Fibroblast of pulmonary artery (primary cell): ENCODE measurements at regions not wholly inside any gene's neighbourhood (a gene's known extent, or its start where the extent isn't known, plus 50 kb on each side); places are given as distances from the start of the nearest gene placed in this dataset.

ENCODE experiments used
- DNase-seq: peaks from one replicate; pipeline ENCODE4 v3.0.0-alpha.2; 2010; ENCODE audit warnings: low read depth
- H3K4me3 ChIP-seq: replicated peaks from 2 replicates; pipeline ENCODE4 v1.5.1; 2011; ENCODE audit warnings: low read depth, mild to moderate bottlenecking, control low read depth, low read length, moderate library complexity
- TF ChIP-seq, protein P1 (sequence below): IDR thresholded peaks from 2 replicates; pipeline ENCODE4 v1.5.1; 2011; ENCODE audit warnings: mild to moderate bottlenecking, control low read depth, low read length, inconsistent platforms; ENCODE audit errors: missing control alignments

DNA sequence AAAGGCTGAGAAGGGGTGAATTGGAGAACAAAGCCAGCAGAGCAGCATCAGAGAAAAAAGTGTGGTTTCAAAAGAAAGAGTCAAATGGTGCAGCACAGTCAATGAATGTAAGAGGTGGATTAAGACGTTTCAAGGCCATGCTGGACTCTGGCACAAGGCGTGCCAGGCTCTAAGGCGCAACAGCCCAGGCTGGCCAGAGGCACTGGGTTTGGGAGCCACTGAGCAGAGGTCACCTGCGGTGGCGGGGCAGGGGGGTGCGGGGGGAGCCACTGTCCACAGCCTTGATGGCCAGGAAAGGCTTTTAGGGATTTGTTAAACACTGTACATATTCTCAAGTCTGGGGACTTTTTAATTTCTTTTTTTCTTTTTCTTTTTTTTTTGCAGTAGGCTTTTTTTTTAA is 222.5 kb upstream of the FAT1 start:
- TF ChIP-seq, protein P1, sequence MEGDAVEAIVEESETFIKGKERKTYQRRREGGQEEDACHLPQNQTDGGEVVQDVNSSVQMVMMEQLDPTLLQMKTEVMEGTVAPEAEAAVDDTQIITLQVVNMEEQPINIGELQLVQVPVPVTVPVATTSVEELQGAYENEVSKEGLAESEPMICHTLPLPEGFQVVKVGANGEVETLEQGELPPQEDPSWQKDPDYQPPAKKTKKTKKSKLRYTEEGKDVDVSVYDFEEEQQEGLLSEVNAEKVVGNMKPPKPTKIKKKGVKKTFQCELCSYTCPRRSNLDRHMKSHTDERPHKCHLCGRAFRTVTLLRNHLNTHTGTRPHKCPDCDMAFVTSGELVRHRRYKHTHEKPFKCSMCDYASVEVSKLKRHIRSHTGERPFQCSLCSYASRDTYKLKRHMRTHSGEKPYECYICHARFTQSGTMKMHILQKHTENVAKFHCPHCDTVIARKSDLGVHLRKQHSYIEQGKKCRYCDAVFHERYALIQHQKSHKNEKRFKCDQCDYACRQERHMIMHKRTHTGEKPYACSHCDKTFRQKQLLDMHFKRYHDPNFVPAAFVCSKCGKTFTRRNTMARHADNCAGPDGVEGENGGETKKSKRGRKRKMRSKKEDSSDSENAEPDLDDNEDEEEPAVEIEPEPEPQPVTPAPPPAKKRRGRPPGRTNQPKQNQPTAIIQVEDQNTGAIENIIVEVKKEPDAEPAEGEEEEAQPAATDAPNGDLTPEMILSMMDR = no peak
- DNase-seq = no peak
- H3K4me3 ChIP-seq = no peak overlapping the region

DNA sequence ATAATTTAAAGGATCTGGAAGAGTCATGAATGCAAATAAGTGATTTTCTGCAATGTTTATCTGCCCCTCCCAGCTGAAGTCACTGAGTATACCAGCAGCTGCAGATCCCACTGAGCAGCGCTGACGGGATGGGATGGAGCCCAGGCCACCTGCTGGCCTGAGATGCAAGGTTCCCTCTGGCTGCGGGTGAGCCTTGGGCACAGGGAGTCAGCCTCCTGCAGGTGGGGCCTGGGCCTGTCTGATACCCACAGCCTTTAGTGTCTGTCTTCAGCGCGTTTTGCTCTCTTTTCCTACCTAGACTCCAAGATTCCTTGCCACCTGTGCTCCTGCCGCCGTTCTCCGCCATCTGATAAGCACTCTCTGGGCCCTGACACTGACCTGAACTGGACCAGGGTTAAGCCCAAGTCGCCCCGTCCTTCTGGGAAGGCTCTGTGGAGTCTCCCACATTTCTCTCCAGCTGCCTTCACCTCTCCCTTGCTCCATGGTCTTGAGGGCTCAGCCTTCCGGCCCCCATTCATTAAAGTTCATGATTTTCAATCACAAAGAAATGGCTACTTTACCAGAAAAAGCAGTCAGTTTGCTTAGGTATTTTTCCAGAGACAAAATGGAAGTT is 223.1 kb upstream of the FAT1 start:
- TF ChIP-seq, protein P1 = peak; percentile 37
- H3K4me3 ChIP-seq = no peak overlapping the region
- peak; percentile 42 for DNase-seq

DNA sequence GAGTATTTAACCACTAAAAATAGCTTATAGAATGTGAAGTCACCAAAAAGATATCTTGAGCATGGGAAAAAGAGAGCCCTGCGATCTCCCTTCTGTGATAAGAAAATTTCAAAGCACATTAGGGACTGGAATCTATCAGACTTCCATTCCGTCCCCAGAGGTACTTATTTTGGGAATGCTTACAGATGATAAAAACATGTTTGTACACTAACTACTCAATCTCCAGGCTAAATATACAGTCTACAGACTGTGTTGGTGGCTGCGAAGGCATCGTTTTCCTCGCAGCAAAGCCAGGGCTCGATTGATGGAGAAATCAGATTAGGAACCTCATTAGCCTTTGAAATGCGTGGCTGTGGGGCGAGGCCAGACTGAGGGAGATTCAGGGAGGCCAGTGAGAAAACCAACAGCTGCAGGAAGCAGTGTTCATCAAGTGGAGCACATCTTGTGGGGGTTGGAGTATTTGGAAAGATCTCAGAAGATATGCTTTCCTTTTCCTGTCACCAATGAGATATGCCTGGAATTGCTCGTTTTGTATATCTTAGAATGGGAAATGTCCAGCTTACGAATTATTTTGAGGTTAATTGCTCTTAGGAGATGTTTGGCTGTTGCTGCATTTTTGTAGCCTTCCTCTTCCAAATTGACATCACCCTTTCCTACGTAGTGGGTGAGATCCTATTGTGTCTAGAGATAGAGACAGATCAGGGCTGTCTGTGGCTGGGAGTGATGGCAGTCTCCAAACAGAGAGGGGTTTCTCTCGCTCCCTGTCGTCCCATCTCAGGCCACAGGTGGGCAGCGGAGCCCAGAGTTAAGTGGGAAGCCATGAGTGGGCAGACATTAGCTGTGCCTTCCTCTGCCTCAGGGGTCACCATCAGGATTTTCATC is 224.9 kb upstream of the FAT1 start:
- DNase-seq = peak; percentile 40
- TF ChIP-seq, protein P1 = peak; percentile 65
- H3K4me3 ChIP-seq = no peak overlapping the region

DNA sequence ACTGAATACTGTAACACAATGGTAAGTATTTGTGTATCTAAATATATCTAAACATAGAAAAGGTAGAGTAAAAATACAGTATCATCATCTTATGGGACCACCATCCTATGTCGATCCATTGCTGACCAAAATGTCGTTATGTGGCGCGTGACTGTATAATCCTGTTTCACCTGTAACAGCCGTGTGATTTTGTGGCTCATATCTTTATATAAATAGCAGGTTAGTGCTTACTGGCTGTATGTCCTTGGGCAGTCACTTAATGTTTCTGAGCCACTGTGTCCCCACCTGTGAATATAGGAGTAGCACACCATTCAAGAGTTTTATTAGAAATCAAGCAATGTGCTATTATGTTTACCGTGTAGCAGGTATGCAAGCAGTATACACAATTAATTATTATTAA is 226.2 kb upstream of the FAT1 start:
- no peak overlapping the region for H3K4me3 ChIP-seq
- TF ChIP-seq, protein P1 = no peak
- DNase-seq = no peak

DNA sequence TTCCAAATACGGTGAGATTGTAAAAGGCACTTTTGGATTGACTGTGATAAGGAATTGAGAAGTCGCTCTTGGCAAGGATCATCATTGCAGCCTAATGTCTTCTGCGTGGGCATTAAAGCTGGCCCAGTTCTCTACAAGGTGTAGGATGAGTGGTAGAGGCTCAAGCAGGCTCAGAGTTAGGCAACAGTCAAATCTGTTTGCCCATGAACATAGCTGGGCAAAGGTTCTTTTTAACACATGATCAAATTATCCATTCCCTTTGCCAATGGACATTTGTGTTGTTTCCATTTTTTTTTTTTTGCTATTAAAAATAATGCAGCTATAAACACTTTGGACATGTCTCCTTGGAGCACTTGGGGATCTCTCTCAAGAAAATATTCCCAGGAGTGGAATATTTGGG is 229.1 kb upstream of the FAT1 start:
- DNase-seq = no peak
- TF ChIP-seq, protein P1 = no peak
- H3K4me3 ChIP-seq = no peak overlapping the region

DNA sequence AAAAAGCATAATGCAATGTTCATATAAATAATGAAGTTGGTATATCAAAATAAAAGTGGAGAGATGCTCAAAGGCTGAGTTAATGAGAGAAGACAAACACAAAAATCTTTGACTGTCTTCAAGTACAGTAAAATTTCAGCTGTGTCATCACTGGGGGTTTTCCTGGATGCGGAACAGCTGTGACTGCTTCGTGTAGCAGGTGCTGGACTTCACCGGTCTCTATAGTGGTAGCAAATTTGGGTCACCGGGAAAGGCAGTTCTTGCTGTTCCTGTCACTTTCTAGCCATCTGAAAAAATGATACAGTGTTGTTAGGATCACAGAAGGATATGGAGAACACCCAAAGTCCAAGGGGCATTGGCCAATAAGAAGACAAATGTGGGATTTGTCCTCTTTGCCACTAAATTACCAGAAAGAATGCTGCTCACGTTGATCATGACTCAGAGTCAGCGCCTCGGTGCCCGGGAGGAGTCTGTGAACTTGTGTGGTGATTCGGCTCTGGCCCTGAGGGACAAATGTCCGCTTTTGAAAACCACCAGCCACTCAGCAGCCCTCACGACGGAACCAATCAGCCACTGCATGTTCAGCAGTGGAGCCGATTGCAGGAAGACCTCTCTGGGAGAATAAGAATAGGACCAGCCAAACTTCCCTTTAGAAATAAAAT is 230.1 kb upstream of the FAT1 start:
- no peak for DNase-seq
- TF ChIP-seq, protein P1 = no peak
- no peak overlapping the region for H3K4me3 ChIP-seq
